Smooth muscle cell (in vitro differentiated cells): ENCODE measurements at regions not wholly inside any gene's neighbourhood (a gene's known extent, or its start where the extent isn't known, plus 50 kb on each side); places are given as distances from the start of the nearest gene placed in this dataset.

Source experiments
- DNase-seq: peaks from one replicate; lab custom pipeline; 2025; ENCODE audit not compliant: unreplicated experiment; lab: John Stamatoyannopoulos, UW
- H2AFZ ChIP-seq: fragments of 200-600 bp; sonication (generic); 2 replicates; pipeline ENCODE4 v1.6.0; 2016; ENCODE audit warnings: antibody characterized with exemption, low read depth, mild to moderate bottlenecking
- H3F3A ChIP-seq: fragments of 200-600 bp; sonication (generic); 2 replicates; pipeline ENCODE4 v1.6.0; 2017; ENCODE audit warnings: antibody characterized with exemption, low read depth
- H3K27ac ChIP-seq: fragments of 200-600 bp; sonication (generic); 2 replicates; pipeline ENCODE4 v1.5.1; 2016; ENCODE audit warnings: low read depth, mild to moderate bottlenecking
- H3K27me3 ChIP-seq: fragments of 200-600 bp; sonication (generic); 2 replicates; pipeline ENCODE4 v1.6.1; 2016; ENCODE audit warnings: low read depth, mild to moderate bottlenecking
- H3K36me3 ChIP-seq: fragments of 200-600 bp; sonication (generic); 2 replicates; pipeline ENCODE4 v1.5.1; 2016; ENCODE audit warnings: low read depth
- H3K4me1 ChIP-seq: fragments of 200-600 bp; sonication (generic); 2 replicates; pipeline ENCODE4 v1.5.1; 2016; ENCODE audit warnings: low read depth
- H3K4me2 ChIP-seq: fragments of 200-600 bp; sonication (generic); 2 replicates; pipeline ENCODE4 v1.6.0; 2016; ENCODE audit warnings: mild to moderate bottlenecking
- H3K4me3 ChIP-seq: fragments of 200-600 bp; sonication (generic); 2 replicates; pipeline ENCODE4 v1.5.1; 2016; ENCODE audit warnings: mild to moderate bottlenecking
- H3K79me2 ChIP-seq: fragments of 200-600 bp; sonication (generic); 2 replicates; pipeline ENCODE4 v1.6.0; 2016; ENCODE audit warnings: low read depth, mild to moderate bottlenecking
- H3K9ac ChIP-seq: fragments of 200-600 bp; sonication (generic); 2 replicates; pipeline ENCODE4 v1.6.0; 2016; ENCODE audit warnings: low read depth
- H3K9me3 ChIP-seq: fragments of 200-600 bp; sonication (generic); replicated peaks from 2 replicates; pipeline ENCODE4 v1.5.1; 2016; ENCODE audit warnings: low read depth
- H4K20me1 ChIP-seq: fragments of 200-600 bp; sonication (generic); 2 replicates; pipeline ENCODE4 v1.6.0; 2016; ENCODE audit warnings: low read depth
- WGBS: methylation state at CpG from one replicate; pipeline ENCODE4 v1.1.7; 2016; ENCODE audit warnings: low lambda C conversion rate; 5-methylcytosine and 5-hydroxymethylcytosine counted together
- TF ChIP-seq, protein P1 (sequence below): fragments of 200-600 bp; sonication (generic); IDR thresholded peaks from 2 replicates; pipeline ENCODE4 v1.5.1; 2017; ENCODE audit warnings: borderline replicate concordance, mild to moderate bottlenecking, antibody characterized with exemption; ENCODE audit not compliant: insufficient read depth, poor library complexity, severe bottlenecking

DNA sequence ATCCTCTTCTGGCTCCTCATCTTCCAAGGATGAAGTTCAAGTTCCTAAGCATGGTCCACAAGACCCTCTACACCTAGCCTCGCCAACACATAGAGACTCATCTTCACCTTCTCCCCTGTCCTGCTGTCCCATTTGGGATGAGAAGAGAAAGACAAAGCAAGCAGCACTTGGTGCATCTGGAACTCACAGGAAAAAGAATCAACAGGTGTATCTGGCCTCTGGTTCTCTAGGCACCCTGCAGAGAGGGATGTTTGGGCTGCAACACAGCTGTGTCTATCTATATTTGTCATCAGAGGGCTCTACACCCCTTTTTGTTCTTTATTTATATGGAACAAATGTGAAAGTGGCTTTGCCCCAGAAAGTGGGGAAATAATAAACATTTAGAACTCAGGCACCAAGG, 82.1 kb upstream of the GALNT18 start:
- H3F3A ChIP-seq, result no peaks in the 10 kb centered on the region
- no peaks in the 10 kb centered on the region for H3K4me1 ChIP-seq
- H3K4me3 ChIP-seq, result no peak overlapping the region
- H3K9ac ChIP-seq, result no peak overlapping the region
- TF ChIP-seq, protein P1, sequence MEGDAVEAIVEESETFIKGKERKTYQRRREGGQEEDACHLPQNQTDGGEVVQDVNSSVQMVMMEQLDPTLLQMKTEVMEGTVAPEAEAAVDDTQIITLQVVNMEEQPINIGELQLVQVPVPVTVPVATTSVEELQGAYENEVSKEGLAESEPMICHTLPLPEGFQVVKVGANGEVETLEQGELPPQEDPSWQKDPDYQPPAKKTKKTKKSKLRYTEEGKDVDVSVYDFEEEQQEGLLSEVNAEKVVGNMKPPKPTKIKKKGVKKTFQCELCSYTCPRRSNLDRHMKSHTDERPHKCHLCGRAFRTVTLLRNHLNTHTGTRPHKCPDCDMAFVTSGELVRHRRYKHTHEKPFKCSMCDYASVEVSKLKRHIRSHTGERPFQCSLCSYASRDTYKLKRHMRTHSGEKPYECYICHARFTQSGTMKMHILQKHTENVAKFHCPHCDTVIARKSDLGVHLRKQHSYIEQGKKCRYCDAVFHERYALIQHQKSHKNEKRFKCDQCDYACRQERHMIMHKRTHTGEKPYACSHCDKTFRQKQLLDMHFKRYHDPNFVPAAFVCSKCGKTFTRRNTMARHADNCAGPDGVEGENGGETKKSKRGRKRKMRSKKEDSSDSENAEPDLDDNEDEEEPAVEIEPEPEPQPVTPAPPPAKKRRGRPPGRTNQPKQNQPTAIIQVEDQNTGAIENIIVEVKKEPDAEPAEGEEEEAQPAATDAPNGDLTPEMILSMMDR, result no peak
- no peaks in the 10 kb centered on the region for H4K20me1 ChIP-seq
- H3K27me3 ChIP-seq, result peaks cover 4% of the 10 kb centered on the region
- no peak for DNase-seq
- 89% methylated on average over 1 of the region's 1 CpG for WGBS
- no peak overlapping the region for H3K4me2 ChIP-seq
- no peaks in the 10 kb centered on the region for H3K9me3 ChIP-seq
- H3K79me2 ChIP-seq, result no peaks in the 10 kb centered on the region
- no peaks in the 10 kb centered on the region for H3K36me3 ChIP-seq
- no peak overlapping the region for H3K27ac ChIP-seq
- no peak overlapping the region for H2AFZ ChIP-seq

DNA sequence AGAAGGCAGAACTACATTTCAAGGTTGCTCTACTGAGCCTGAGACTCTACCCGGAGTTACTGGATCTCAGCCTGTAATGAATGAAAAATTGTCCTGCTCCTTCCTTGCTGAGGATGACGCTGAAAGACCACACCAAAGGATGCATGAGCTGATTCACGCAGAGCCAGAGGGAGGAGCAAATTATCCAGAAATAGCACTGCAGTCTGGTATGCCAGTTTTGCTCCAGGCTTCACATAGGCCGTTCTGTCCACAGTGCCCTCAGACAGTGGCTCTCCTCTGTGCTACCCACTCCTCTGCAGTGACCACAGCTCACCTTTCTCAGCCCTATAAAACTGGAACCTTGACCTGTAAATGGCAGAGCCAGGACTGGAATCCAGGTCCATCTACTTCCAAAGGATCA, 79.3 kb upstream of the GALNT18 start:
- H3K4me1 ChIP-seq, result no peaks in the 10 kb centered on the region
- H3K4me3 ChIP-seq, result no peak overlapping the region
- WGBS, result 45% methylated on average over 4 of the region's 4 CpGs
- no peak overlapping the region for H3K4me2 ChIP-seq
- TF ChIP-seq, protein P1, result no peak
- H4K20me1 ChIP-seq, result no peaks in the 10 kb centered on the region
- H3K36me3 ChIP-seq, result no peaks in the 10 kb centered on the region
- no peak overlapping the region for H3K9ac ChIP-seq
- DNase-seq, result no peak
- peaks cover 4% of the 10 kb centered on the region for H3K27me3 ChIP-seq
- H3F3A ChIP-seq, result no peaks in the 10 kb centered on the region
- H3K27ac ChIP-seq, result no peak overlapping the region
- peak overlapping the region; percentile 59 for H2AFZ ChIP-seq
- no peaks in the 10 kb centered on the region for H3K79me2 ChIP-seq
- H3K9me3 ChIP-seq, result no peaks in the 10 kb centered on the region

DNA sequence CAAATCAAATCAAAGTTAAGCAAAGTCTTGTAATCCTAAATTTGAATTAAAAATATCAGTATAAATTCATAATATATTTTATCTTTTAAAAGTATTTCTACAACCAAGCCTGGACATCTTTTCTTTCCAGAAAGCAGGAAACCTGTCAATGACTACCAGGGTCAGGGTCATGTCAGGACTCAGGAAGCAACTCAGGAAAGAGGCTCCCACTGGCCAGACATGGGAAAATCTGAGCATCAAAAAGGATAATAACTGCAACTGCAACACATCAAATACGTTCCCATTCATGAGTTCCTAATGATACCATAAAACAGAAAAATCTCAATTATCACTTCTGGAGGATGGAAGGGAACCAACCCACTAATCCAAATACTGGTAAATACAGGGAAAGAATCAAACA, 76.0 kb upstream of the GALNT18 start:
- no peak for DNase-seq
- Histone ChIP-seq H3K36me3 (no peaks in the 10 kb centered on the region), H3K9me3 (no peaks in the 10 kb centered on the region), H3K4me2 (no peak overlapping the region), H3K9ac (no peak overlapping the region), H3K27me3 (no peaks in the 10 kb centered on the region), H3K4me1 (no peaks in the 10 kb centered on the region), H3K79me2 (no peaks in the 10 kb centered on the region), H4K20me1 (no peaks in the 10 kb centered on the region), H3K27ac (no peak overlapping the region), H2AFZ (no peak overlapping the region), H3F3A (no peaks in the 10 kb centered on the region), H3K4me3 (no peak overlapping the region)
- WGBS, result 0% methylated on average over 1 of the region's 1 CpG
- TF ChIP-seq, protein P1, result no peak

DNA sequence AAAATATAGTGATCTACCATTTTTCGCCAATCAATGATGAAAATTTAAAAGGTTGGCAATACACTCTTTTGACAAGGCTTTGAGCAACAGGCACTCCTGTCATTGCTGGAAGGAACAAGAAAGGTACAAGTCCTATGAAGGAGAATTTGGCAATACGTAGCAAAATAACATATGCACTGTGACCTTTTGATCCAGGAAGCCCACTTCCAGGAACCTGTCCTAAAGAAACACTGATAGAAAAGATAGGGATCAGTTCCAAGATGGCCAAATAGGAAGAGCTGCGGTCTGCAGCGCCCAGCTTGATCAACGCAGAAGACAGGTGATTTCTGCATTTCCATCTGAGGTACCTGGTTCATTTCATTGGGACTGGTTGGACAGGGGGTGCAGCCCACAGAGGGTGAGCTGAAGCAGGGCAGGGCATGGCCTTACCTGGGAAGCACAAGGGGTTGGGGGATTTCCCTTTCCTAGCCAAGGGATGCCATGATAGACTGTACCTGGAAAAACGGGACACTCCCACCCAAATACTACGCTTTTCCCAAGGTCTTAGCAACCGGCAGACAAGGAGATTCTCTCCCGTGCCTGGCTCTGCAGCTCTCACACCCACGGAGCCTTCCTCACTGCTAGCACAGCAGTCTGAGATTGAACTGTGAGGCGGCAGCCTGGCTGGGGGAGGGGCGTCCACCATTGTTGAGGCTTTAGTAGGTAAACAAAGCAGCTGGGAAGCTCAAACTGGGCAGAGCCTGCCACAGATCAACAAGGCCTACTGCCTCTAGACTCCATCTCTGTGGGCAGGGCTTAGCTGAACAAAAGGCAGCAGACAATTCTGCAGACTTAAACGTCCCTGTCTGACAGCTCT, 69.7 kb upstream of the GALNT18 start:
- H3K9me3 ChIP-seq, result no peaks in the 10 kb centered on the region
- no peaks in the 10 kb centered on the region for H3K27me3 ChIP-seq
- peak overlapping the region; percentile 43 for H2AFZ ChIP-seq
- no peak overlapping the region for H3K9ac ChIP-seq
- 45% methylated on average over 13 of the region's 13 CpGs for WGBS
- H4K20me1 ChIP-seq, result no peaks in the 10 kb centered on the region
- no peak overlapping the region for H3K4me3 ChIP-seq
- H3K4me1 ChIP-seq, result peaks cover 16% of the 10 kb centered on the region
- H3K36me3 ChIP-seq, result no peaks in the 10 kb centered on the region
- no peak overlapping the region for H3K27ac ChIP-seq
- H3F3A ChIP-seq, result no peaks in the 10 kb centered on the region
- H3K4me2 ChIP-seq, result no peak overlapping the region
- DNase-seq, result no peak
- H3K79me2 ChIP-seq, result no peaks in the 10 kb centered on the region
- TF ChIP-seq, protein P1, result no peak
